RWPE2 (cell line): ENCODE measurements at regions not wholly inside any gene's neighbourhood (a gene's known extent, or its start where the extent isn't known, plus 50 kb on each side); places are given as distances from the start of the nearest gene placed in this dataset.

Source experiments
- ATAC-seq: fragments of 200-7000 bp; cut with Tn5 transposase; 3 replicates; pipeline ENCODE4 v1.9.1; 2021; ENCODE audit warnings: low read depth
- DNase-seq: peaks from one replicate; pipeline ENCODE4 v3.0.0-alpha.2; 2020; ENCODE audit warnings: low spot score
- H3K27ac ChIP-seq: fragments of 450-650 bp; 2 replicates; pipeline ENCODE4 v1.5.1; 2017; ENCODE audit warnings: mild to moderate bottlenecking; ENCODE audit not compliant: poor library complexity, severe bottlenecking
- H3K27me3 ChIP-seq: fragments of 250-450 bp; sonication (Bioruptor Pico); 2 replicates; pipeline ENCODE4 v1.5.1; 2021; ENCODE audit warnings: mild to moderate bottlenecking, moderate library complexity; ENCODE audit not compliant: insufficient read depth, poor library complexity, severe bottlenecking
- H3K36me3 ChIP-seq: fragments of 250-450 bp; sonication (Bioruptor Pico); 2 replicates; pipeline ENCODE4 v1.5.1; 2020; ENCODE audit warnings: low read depth, mild to moderate bottlenecking, moderate library complexity
- H3K4me1 ChIP-seq: fragments of 250-450 bp; sonication (Bioruptor Pico); 2 replicates; pipeline ENCODE4 v1.5.1; 2021; ENCODE audit warnings: mild to moderate bottlenecking, moderate library complexity; ENCODE audit not compliant: insufficient read depth, poor library complexity, severe bottlenecking
- H3K4me3 ChIP-seq: fragments of 250-450 bp; sonication (Bioruptor Pico); 2 replicates; pipeline ENCODE4 v1.5.1; 2021; ENCODE audit warnings: mild to moderate bottlenecking, moderate library complexity; ENCODE audit not compliant: severe bottlenecking
- H3K9me3 ChIP-seq: fragments of 250-450 bp; sonication (Bioruptor Pico); 2 replicates; pipeline ENCODE4 v1.5.1; 2021; ENCODE audit warnings: mild to moderate bottlenecking, moderate library complexity; ENCODE audit not compliant: severe bottlenecking
- CTCF ChIP-seq: fragments of 450-650 bp; IDR thresholded peaks from one replicate; pipeline ENCODE4 v1.5.1; 2017; ENCODE audit warnings: mild to moderate bottlenecking, moderate library complexity; ENCODE audit not compliant: poor library complexity, severe bottlenecking

DNA sequence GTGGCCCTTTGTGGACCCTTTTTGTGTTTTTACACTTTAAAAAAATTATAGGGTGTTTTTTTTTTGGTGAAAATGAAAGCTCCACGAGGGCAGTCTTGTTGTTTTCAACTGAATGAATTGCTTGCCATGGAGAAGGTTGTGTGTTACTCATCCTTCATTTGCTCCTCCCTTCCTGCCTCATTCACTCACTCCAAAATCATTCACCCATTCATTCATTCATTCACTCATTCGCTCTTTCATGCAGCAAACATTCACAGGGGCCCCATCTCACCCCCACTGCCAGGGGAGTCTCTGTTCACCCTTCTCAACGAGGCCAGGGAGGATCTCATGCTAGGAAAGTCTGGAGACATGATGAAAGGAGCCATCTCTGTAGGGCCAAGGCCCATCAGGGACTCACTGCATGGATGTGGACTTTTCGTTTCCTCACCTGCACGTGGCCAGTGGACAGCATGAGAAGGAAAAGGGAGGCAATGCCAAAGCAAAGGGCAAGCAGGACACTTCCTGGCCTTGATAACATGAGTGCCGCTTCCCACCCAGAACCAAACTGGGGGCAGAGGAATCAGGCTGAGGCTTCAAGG is 62.8 kb upstream of the COL13A1 start:
- no peak for DNase-seq
- no peak overlapping the region for H3K4me3 ChIP-seq
- no peaks in the 10 kb centered on the region for H3K27me3 ChIP-seq
- no peak for ATAC-seq
- no peak for TF ChIP-seq CTCF
- no peaks in the 10 kb centered on the region for H3K9me3 ChIP-seq
- no peaks in the 10 kb centered on the region for H3K36me3 ChIP-seq
- no peaks in the 10 kb centered on the region for H3K4me1 ChIP-seq
- H3K27ac ChIP-seq: no peak overlapping the region

DNA sequence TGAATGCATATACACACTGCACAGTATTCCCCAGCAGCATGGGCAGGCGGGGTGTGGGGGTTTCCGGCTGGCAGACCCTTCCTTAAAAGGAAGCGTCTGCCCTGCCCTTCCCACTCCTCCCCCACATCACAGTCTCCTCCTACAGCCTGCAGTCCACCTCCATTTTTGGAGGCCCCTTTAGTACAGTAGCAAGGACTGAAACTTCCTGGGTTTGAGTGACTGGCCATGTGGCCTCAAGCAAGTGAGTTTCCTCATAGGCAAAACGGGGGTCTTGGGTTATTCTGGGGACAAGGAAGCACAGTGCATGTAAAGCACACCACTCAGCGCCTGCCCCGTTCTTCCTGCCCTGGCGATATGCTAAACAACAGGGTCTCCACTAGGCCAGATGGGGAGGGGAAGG is 62.1 kb upstream of the COL13A1 start:
- no peak for TF ChIP-seq CTCF
- H3K4me1 ChIP-seq: no peaks in the 10 kb centered on the region
- ATAC-seq (no peak), DNase-seq (no peak)
- H3K4me3 ChIP-seq: no peak overlapping the region
- no peaks in the 10 kb centered on the region for H3K36me3 ChIP-seq
- no peaks in the 10 kb centered on the region for H3K9me3 ChIP-seq
- H3K27me3 ChIP-seq: no peaks in the 10 kb centered on the region
- no peak overlapping the region for H3K27ac ChIP-seq

DNA sequence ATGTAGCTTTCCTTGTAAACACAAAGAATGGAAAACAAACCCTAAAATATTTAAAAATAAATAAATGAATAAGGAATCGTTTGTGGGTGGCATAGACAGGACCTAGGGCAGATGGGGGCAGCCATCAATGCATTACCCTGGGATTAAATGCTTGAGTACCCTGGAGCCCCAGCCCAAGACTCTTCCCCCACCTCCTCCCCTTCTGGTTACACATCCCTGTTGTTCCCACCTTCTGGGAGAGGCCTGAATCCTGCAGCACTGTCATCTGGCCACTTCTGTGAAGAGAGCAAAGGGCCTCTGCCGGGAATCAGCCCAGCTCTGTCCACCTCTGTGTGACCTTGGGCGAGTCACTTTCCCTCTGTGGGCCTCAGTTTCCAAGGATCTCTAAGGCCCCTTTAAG is 61.6 kb upstream of the COL13A1 start:
- no peak for DNase-seq
- ATAC-seq: no peak
- Histone ChIP-seq H3K27ac (no peak overlapping the region), H3K9me3 (no peaks in the 10 kb centered on the region), H3K36me3 (no peaks in the 10 kb centered on the region), H3K4me1 (no peaks in the 10 kb centered on the region), H3K4me3 (no peak overlapping the region), H3K27me3 (no peaks in the 10 kb centered on the region)
- no peak for TF ChIP-seq CTCF

DNA sequence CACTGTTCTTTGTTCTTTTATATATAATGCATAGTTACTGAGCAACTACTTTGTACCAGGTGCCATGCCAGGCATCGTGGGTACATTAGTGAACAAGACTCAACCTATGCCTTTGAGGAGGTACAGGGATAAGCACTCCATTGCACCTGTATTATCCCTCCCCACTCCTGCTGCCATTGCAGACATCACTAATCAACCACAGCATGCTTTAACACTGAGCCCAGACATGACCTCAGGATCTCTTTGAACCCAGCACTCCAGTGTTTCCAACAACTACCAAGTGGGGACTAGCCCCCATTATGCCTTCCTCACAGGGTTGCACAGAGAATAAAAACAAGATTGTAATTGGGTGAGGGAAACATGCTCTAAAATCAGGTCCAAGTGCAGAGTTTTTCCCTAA is 60.5 kb upstream of the COL13A1 start:
- Histone ChIP-seq H3K36me3 (no peaks in the 10 kb centered on the region), H3K27ac (no peak overlapping the region), H3K9me3 (no peaks in the 10 kb centered on the region), H3K4me1 (no peaks in the 10 kb centered on the region), H3K4me3 (no peak overlapping the region), H3K27me3 (no peaks in the 10 kb centered on the region)
- TF ChIP-seq CTCF: no peak
- ATAC-seq (no peak), DNase-seq (no peak)

- Histone ChIP-seq H3K27me3 (no peaks in the 10 kb centered on the region), H3K27ac (no peak overlapping the region), H3K4me3 (no peak overlapping the region), H3K9me3 (no peaks in the 10 kb centered on the region), H3K4me1 (no peaks in the 10 kb centered on the region), H3K36me3 (no peaks in the 10 kb centered on the region)
- DNase-seq (no peak), ATAC-seq (no peak)
- TF ChIP-seq CTCF: no peak
Measured at GRCh38 chr10:69741671-69742355, 59.9 kb upstream of the COL13A1 start.
